A673 (cell line): ENCODE measurements at regions not wholly inside any gene's neighbourhood (a gene's known extent, or its start where the extent isn't known, plus 50 kb on each side); places are given as distances from the start of the nearest gene placed in this dataset.

Experiments used
- BruUV-seq: library from RNA; stranded (reverse); fragments of 400-500 nt; replicated peaks from 2 replicates; lab custom pipeline; 2021; lab: Mats Ljungman, UMichigan
- CTCF ChIA-PET: fragments of 300-600 bp; sonication (Branson Sonifier 250); formaldehyde crosslinking; loops from one replicate; lab custom pipeline; 2022; ENCODE audit warnings: antibody characterized with exemption; lab: Charles Lee
- POLR2A ChIA-PET: fragments of 300-600 bp; sonication (Branson Sonifier 250); formaldehyde crosslinking; loops from one replicate; lab custom pipeline; 2022; ENCODE audit warnings: antibody characterized with exemption; ENCODE audit not compliant: low non-redundant PET; lab: Charles Lee
- DNase-seq: peaks from one replicate; pipeline ENCODE4 v3.0.0-alpha.2; 2015; ENCODE audit warnings: low spot score
- H3K27ac ChIP-seq: fragments of 200-600 bp; sonication (generic); 2 replicates; pipeline ENCODE4 v1.5.1; 2016; ENCODE audit warnings: mixed run types, low read depth, mild to moderate bottlenecking, mixed read lengths, antibody characterized with exemption, low read length; ENCODE audit not compliant: poor library complexity, severe bottlenecking
- H3K27me3 ChIP-seq: fragments of 200-600 bp; sonication (generic); replicated peaks from 2 replicates; pipeline ENCODE4 v1.6.1; 2017; ENCODE audit warnings: mixed run types, low read depth, mild to moderate bottlenecking, mixed read lengths, antibody characterized with exemption, low read length; ENCODE audit not compliant: insufficient read depth, poor library complexity
- H3K36me3 ChIP-seq: fragments of 200-600 bp; sonication (generic); 2 replicates; pipeline ENCODE4 v1.6.1; 2016; ENCODE audit warnings: mixed run types, mild to moderate bottlenecking, mixed read lengths, antibody characterized with exemption, low read length; ENCODE audit not compliant: insufficient read depth, poor library complexity, severe bottlenecking
- H3K4me1 ChIP-seq: fragments of 200-600 bp; sonication (generic); 2 replicates; pipeline ENCODE4 v1.6.1; 2017; ENCODE audit warnings: mixed run types, mild to moderate bottlenecking, mixed read lengths, antibody characterized with exemption, low read length; ENCODE audit not compliant: insufficient read depth, poor library complexity, severe bottlenecking
- H3K4me3 ChIP-seq: fragments of 200-600 bp; sonication (generic); 2 replicates; pipeline ENCODE4 v1.5.1; 2016; ENCODE audit warnings: low read depth, mixed run types, mild to moderate bottlenecking, mixed read lengths, low read length; ENCODE audit not compliant: poor library complexity, severe bottlenecking
- H3K9me3 ChIP-seq: fragments of 200-600 bp; sonication (generic); 2 replicates; pipeline ENCODE4 v1.6.1; 2016; ENCODE audit warnings: mixed run types, low read depth, mild to moderate bottlenecking, mixed read lengths, antibody characterized with exemption, low read length; ENCODE audit not compliant: poor library complexity, severe bottlenecking
- CTCF ChIP-seq: fragments of 300-800, 200-600 bp; sonication (generic); conservative IDR thresholded peaks from 2 replicates; pipeline ENCODE4 v1.5.1; 2017; ENCODE audit warnings: low read depth, mild to moderate bottlenecking, antibody characterized with exemption, low read length, moderate library complexity, mixed read lengths
- EZH2 ChIP-seq: fragments of 200-600 bp; sonication (generic); IDR thresholded peaks from 2 replicates; pipeline ENCODE4 v1.6.1; 2017; ENCODE audit warnings: borderline replicate concordance, low read depth, mild to moderate bottlenecking, mixed read lengths, antibody characterized with exemption, low read length; ENCODE audit not compliant: poor library complexity, severe bottlenecking
- intact Hi-C: fragments of 100-400 bp; cut with micrococcal nuclease; formaldehyde crosslinking; loops from one replicate; pipeline ENCODE4 v1.10.0; 2022; ENCODE audit not compliant: unreplicated experiment

DNA sequence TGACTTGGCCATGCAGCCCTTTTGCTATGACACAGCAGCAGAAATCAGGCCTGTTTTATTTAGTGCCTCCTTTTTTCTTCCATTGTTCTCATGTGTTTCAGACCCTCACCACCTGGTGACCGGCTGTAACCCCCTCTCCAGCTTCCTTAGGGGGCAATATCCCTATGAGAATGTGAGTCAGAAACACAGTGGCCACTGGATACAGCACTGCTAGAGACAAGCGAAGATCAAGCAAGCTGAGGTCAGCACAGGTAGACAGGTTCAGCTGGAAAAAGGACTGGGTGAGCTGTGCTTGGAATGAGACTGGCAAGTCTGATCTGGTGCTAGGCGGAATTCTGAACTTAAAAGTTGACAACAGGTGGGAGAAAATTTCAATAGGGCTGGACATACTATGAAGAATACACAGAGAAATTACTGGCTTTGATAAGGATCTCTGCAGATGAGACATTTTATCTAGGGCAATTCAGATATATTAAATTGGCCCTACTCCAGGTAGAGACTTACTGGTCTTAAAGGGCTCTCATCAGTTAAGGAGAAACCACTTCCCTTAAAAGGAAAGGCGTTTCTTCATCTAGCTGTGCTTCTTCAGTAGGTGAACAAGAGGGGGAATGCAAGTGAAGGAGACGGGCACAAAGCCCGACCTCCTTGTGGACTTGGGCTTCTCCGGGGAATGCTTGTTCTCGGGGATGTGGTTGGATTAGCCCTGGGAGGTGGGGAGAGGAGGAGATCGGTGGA is 83.3 kb downstream of the ERCC5 start:
- ChIA-PET CTCF (no interaction called here), POLR2A (no interaction called here)
- Histone ChIP-seq H3K27ac (no peak overlapping the region), H3K4me3 (no peak overlapping the region), H3K9me3 (no peaks in the 10 kb centered on the region), H3K27me3 (no peaks in the 10 kb centered on the region), H3K4me1 (no peaks in the 10 kb centered on the region), H3K36me3 (no peaks in the 10 kb centered on the region)
- no peak for DNase-seq
- no TSS peak for BruUV-seq
- intact Hi-C loops, result no loop called here
- TF ChIP-seq CTCF, result no peak
- TF ChIP-seq EZH2, result no peak
